ENCODE measurements at regions not wholly inside any gene's neighbourhood (a gene's known extent, or its start where the extent isn't known, plus 50 kb on each side); places are given as distances from the start of the nearest gene placed in this dataset.

GRCh38 chr5:51829230-51829629 is 446.0 kb downstream of the ISL1 start:
- H3K4me3 ChIP-seq (ENCODE audit: low read length, poor library complexity, severe bottlenecking), result no peak overlapping the region
- no peaks in the 10 kb centered on the region for H3F3A ChIP-seq (ENCODE audit: low read depth)
- no peaks in the 10 kb centered on the region for H3K9me2 ChIP-seq (replicated peaks; ENCODE audit: low read depth, low read length)
- no peak overlapping the region for H3K4me2 ChIP-seq (ENCODE audit: low read depth, low read length, poor library complexity, severe bottlenecking)
- H2AFZ ChIP-seq (ENCODE audit: low read length), result 0 out of 2 replicates have a peak overlapping the region, but pooled peaks have one; percentile 18
- no peaks in the 10 kb centered on the region for H3K36me3 ChIP-seq (ENCODE audit: insufficient read depth, low read length)
- H3K4me1 ChIP-seq (ENCODE audit: insufficient read depth, low read length, poor library complexity, severe bottlenecking), result peaks cover 25% of the 10 kb centered on the region
- TF ChIP-seq CTCF (conservative IDR thresholded peaks at IDR 0.05; ENCODE audit: low read length), result no peak
- TF ChIP-seq EZH2phosphoT487 (IDR thresholded peaks at IDR 0.05; ENCODE audit: borderline replicate concordance), result no peak
- H3K9me3 ChIP-seq (ENCODE audit: insufficient read depth, low read depth, low read length), result no peaks in the 10 kb centered on the region
- no peaks in the 10 kb centered on the region for H3K79me2 ChIP-seq (ENCODE audit: insufficient read depth, low read length)
- no peaks in the 10 kb centered on the region for H3K27me3 ChIP-seq (ENCODE audit: insufficient read depth, low read length, poor library complexity, severe bottlenecking)
- no peaks in the 10 kb centered on the region for H4K20me1 ChIP-seq (ENCODE audit: insufficient read depth, low read length, poor library complexity, severe bottlenecking)
- H3K9ac ChIP-seq (ENCODE audit: low read depth, low read length, poor library complexity, severe bottlenecking), result no peak overlapping the region

GRCh38 chr5:51829691-51830090 is 446.4 kb downstream of the ISL1 start:
- Histone ChIP-seq H4K20me1 (ENCODE audit: insufficient read depth, low read length, poor library complexity, severe bottlenecking) (no peaks in the 10 kb centered on the region), H3K4me1 (ENCODE audit: insufficient read depth, low read length, poor library complexity, severe bottlenecking) (peaks cover 25% of the 10 kb centered on the region), H3K79me2 (ENCODE audit: insufficient read depth, low read length) (no peaks in the 10 kb centered on the region), H3K36me3 (ENCODE audit: insufficient read depth, low read length) (no peaks in the 10 kb centered on the region), H2AFZ (ENCODE audit: low read length) (0 out of 2 replicates have a peak overlapping the region, but pooled peaks have one; percentile 18), H3K9me3 (ENCODE audit: insufficient read depth, low read depth, low read length) (no peaks in the 10 kb centered on the region), H3F3A (ENCODE audit: low read depth) (no peaks in the 10 kb centered on the region), H3K9me2 (replicated peaks; ENCODE audit: low read depth, low read length) (no peaks in the 10 kb centered on the region), H3K4me2 (ENCODE audit: low read depth, low read length, poor library complexity, severe bottlenecking) (no peak overlapping the region), H3K27me3 (ENCODE audit: insufficient read depth, low read length, poor library complexity, severe bottlenecking) (no peaks in the 10 kb centered on the region), H3K9ac (ENCODE audit: low read depth, low read length, poor library complexity, severe bottlenecking) (no peak overlapping the region), H3K4me3 (ENCODE audit: low read length, poor library complexity, severe bottlenecking) (no peak overlapping the region)
- TF ChIP-seq EZH2phosphoT487 (IDR thresholded peaks at IDR 0.05; ENCODE audit: borderline replicate concordance), result no peak
- no peak for TF ChIP-seq CTCF (conservative IDR thresholded peaks at IDR 0.05; ENCODE audit: low read length)

- Histone ChIP-seq H2AFZ (ENCODE audit: low read length) (peak overlapping the region; percentile 57; the same call in 1 of the 2 replicates), H3K36me3 (ENCODE audit: insufficient read depth, low read length) (no peaks in the 10 kb centered on the region), H3K9me3 (ENCODE audit: insufficient read depth, low read depth, low read length) (no peaks in the 10 kb centered on the region)
Observed at GRCh38 chr5:51832934-51833470, 449.8 kb downstream of the ISL1 start.

More at GRCh38 chr5:51832934-51833470, 449.8 kb downstream of the ISL1 start:
- Histone ChIP-seq H3K79me2 (ENCODE audit: insufficient read depth, low read length) (no peaks in the 10 kb centered on the region), H3K27me3 (ENCODE audit: insufficient read depth, low read length, poor library complexity, severe bottlenecking) (no peaks in the 10 kb centered on the region), H3K9me2 (replicated peaks; ENCODE audit: low read depth, low read length) (no peaks in the 10 kb centered on the region), H3K4me1 (ENCODE audit: insufficient read depth, low read length, poor library complexity, severe bottlenecking) (peaks cover 25% of the 10 kb centered on the region), H4K20me1 (ENCODE audit: insufficient read depth, low read length, poor library complexity, severe bottlenecking) (no peaks in the 10 kb centered on the region), H3K4me3 (ENCODE audit: low read length, poor library complexity, severe bottlenecking) (no peak overlapping the region), H3F3A (ENCODE audit: low read depth) (no peaks in the 10 kb centered on the region), H3K4me2 (ENCODE audit: low read depth, low read length, poor library complexity, severe bottlenecking) (peak overlapping the region; percentile 47), H3K9ac (ENCODE audit: low read depth, low read length, poor library complexity, severe bottlenecking) (no peak overlapping the region)
- no peak for TF ChIP-seq CTCF (conservative IDR thresholded peaks at IDR 0.05; ENCODE audit: low read length)
- TF ChIP-seq EZH2phosphoT487 (IDR thresholded peaks at IDR 0.05; ENCODE audit: borderline replicate concordance), result no peak
